Lung (tissue), 11 donors: ENCODE measurements at regions not wholly inside any gene's neighbourhood (a gene's known extent, or its start where the extent isn't known, plus 50 kb on each side); places are given as distances from the start of the nearest gene placed in this dataset.

Experiments used
- ATAC-seq: fragments of 200-7000 bp; cut with Tn5 transposase; one replicate; pipeline ENCODE4 v1.9.1; 2020; ENCODE audit warnings: moderate number of reproducible peaks; ENCODE audit not compliant: insufficient read depth, low FRiP score
- DNase-seq, 3 donors: peaks; one replicate each; pipeline ENCODE4 v3.0.0-alpha.2; 2013 to 2017
- H3K27ac ChIP-seq, 2 donors: one replicate each; pipeline ENCODE4 v1.5.1; 2013; ENCODE audit warnings: mild to moderate bottlenecking in 2 of 2, moderate library complexity in 2 of 2, control low read depth in 1 of 2, inconsistent platforms in 1 of 2, low read depth in 1 of 2, low read length in 1 of 2
- H3K27me3 ChIP-seq, 3 donors: one replicate each; pipeline ENCODE4 v1.5.1; 2013; ENCODE audit warnings: low read length in 2 of 3; ENCODE audit not compliant: control insufficient read depth in 3 of 3, insufficient read depth in 3 of 3
- H3K36me3 ChIP-seq, 4 donors: one replicate each; pipeline ENCODE4 v1.5.1; 2013; ENCODE audit warnings: low read length in 4 of 4, mild to moderate bottlenecking in 1 of 4, moderate library complexity in 1 of 4; ENCODE audit not compliant: control insufficient read depth in 4 of 4, insufficient read depth in 4 of 4
- H3K4me1 ChIP-seq, 5 donors: one replicate each; pipeline ENCODE4 v1.5.1; 2013; ENCODE audit warnings: low read length in 5 of 5, mild to moderate bottlenecking in 2 of 5, moderate library complexity in 1 of 5; ENCODE audit not compliant: control insufficient read depth in 5 of 5, insufficient read depth in 5 of 5
- H3K4me3 ChIP-seq: one replicate; pipeline ENCODE4 v1.5.1; 2013; ENCODE audit warnings: mild to moderate bottlenecking, control low read depth, moderate library complexity
- H3K9ac ChIP-seq, 2 donors: one replicate each; pipeline ENCODE4 v1.5.1; 2013; ENCODE audit warnings: low read length in 2 of 2, control low read depth in 1 of 2; ENCODE audit not compliant: insufficient read depth in 1 of 2
- H3K9me3 ChIP-seq, 4 donors: one replicate each; pipeline ENCODE4 v1.5.1; 2013; ENCODE audit warnings: low read length in 3 of 4, mild to moderate bottlenecking in 1 of 4, moderate library complexity in 1 of 4; ENCODE audit not compliant: control insufficient read depth in 4 of 4, insufficient read depth in 3 of 4
- WGBS, 2 donors: extraction: QIAGEN DNeasy Blood & Tissue Kit; methylation state at CpG; one replicate each; pipeline ENCODE4 v1.1.7; 2013; 5-methylcytosine and 5-hydroxymethylcytosine counted together
- TF ChIP-seq, protein P1 (sequence below): IDR thresholded peaks from 2 replicates; pipeline ENCODE4 v1.5.1; 2012; ENCODE audit warnings: mild to moderate bottlenecking; ENCODE audit errors: control extremely low read depth, extremely low read depth
- donor health status: control.
- donor health status: control.
- donor health status: Bipolar disorder and iron deficiency.
- donor health status: healthy.
- donor health status: DM: yes; HTN: yes; CAD: no.

DNA sequence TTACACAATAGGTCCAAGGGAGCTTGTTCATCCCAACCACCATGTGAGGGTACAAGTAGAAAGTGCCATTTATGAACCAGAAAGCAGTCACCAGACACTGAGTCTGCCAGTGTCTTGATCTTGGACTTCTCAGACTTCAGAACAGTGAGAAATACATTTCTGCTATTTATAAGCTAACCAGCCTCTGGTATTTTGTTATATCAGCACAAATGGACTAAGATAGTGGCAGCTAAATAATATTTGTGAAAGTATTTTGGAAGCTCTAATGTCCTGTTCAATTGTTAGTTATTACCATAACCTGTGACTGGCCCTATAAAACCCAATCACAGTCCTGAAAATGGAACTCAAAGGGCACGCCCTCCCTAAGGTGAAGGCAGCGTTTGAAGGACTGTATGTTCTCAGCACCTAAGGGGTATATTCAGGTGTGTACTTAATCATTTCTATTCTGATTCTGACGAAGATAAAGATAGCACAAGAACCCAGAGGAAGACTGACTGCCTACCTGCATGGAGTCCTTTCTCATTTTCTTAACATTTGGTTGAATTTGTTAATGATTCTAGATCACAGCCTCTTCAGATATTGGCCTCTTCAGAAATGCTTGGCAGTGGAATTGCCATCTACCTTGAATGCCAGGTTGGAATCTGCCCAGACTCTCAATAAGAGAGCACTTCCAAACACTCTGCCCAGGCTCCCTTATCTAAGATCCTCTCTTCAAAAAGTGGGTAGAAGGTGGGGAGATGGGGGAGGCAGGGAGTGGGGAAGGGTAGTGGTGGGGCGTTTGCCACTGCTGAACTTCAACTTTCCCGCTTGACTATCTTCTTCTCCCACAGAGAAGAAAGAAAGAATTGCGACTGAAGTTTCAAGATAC lies 104.0 kb upstream of the PPP2R5A start:
- H3K4me1 ChIP-seq, result peaks cover 0 to 10% (median 7%) of the 10 kb centered on the region in 5 donors
- no peaks in the 10 kb centered on the region for H3K27me3 ChIP-seq
- 73 to 91% methylated on average over 6 of the region's 6 CpGs for WGBS, 2 donors
- ATAC-seq (no peak), DNase-seq (peak; percentile 26 to 75 (median 37))
- H3K27ac ChIP-seq, result no peak overlapping the region
- TF ChIP-seq, protein P1, sequence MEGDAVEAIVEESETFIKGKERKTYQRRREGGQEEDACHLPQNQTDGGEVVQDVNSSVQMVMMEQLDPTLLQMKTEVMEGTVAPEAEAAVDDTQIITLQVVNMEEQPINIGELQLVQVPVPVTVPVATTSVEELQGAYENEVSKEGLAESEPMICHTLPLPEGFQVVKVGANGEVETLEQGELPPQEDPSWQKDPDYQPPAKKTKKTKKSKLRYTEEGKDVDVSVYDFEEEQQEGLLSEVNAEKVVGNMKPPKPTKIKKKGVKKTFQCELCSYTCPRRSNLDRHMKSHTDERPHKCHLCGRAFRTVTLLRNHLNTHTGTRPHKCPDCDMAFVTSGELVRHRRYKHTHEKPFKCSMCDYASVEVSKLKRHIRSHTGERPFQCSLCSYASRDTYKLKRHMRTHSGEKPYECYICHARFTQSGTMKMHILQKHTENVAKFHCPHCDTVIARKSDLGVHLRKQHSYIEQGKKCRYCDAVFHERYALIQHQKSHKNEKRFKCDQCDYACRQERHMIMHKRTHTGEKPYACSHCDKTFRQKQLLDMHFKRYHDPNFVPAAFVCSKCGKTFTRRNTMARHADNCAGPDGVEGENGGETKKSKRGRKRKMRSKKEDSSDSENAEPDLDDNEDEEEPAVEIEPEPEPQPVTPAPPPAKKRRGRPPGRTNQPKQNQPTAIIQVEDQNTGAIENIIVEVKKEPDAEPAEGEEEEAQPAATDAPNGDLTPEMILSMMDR, result no peak
- H3K9me3 ChIP-seq, result peaks cover 0 to 2% (median 0%) of the 10 kb centered on the region in 4 donors
- H3K4me3 ChIP-seq, result no peak overlapping the region
- H3K9ac ChIP-seq, result no peak overlapping the region
- no peaks in the 10 kb centered on the region for H3K36me3 ChIP-seq

DNA sequence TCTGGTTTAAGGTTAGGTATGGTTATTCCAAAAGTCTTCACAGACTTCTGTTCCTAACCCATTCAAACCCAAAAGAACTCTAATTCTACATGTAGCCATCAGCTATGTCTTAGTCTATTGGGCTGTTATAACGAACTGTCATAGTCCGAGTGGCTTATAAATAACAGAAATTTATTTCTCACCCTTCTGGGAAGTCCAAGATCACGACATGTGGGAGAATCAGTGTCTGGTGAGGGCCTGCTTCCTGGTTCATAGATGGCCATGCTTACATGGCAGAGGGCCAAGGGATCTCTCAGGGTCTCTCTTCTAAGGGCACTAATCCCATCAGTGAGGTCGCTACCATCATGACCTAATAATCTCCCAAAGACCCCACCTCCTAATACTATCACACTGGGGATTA lies 103.0 kb upstream of the PPP2R5A start:
- H3K27me3 ChIP-seq, result no peaks in the 10 kb centered on the region
- no peak overlapping the region for H3K27ac ChIP-seq
- peaks cover 0 to 2% (median 0%) of the 10 kb centered on the region in 4 donors for H3K9me3 ChIP-seq
- H3K4me3 ChIP-seq, result no peak overlapping the region
- no peak overlapping the region for H3K9ac ChIP-seq
- ATAC-seq, result no peak
- 93 to 96% methylated on average over 4 of the region's 4 CpGs for WGBS, 2 donors
- TF ChIP-seq, protein P1, result no peak
- peaks cover 0 to 10% (median 7%) of the 10 kb centered on the region in 5 donors for H3K4me1 ChIP-seq
- no peaks in the 10 kb centered on the region for H3K36me3 ChIP-seq
- no peak for DNase-seq

DNA sequence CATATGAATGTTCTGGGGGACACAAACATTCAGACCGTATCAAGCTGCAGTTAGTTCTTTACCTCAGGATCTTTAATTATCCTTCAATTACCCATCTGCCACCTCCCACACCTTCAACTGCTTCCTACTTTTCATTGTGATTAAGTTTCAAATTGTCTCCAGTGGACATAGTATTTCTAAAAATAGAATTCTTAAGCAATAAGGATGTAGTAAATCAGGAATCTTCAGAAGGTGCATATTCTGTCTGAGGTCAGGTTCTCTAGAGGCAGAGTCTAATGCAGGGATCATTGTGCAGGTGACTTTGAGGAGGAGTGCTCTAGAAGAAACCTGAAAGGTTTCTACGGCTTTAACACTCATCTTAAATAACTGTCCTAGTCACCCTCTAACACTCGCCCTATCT lies 102.6 kb upstream of the PPP2R5A start:
- peaks cover 0 to 10% (median 7%) of the 10 kb centered on the region in 5 donors for H3K4me1 ChIP-seq
- H3K4me3 ChIP-seq, result no peak overlapping the region
- H3K27me3 ChIP-seq, result no peaks in the 10 kb centered on the region
- no peak overlapping the region for H3K27ac ChIP-seq
- no peak for ATAC-seq
- 85 to 98% methylated on average over 3 of the region's 3 CpGs for WGBS, 2 donors
- DNase-seq, result no peak
- TF ChIP-seq, protein P1, result no peak
- peaks cover 0 to 2% (median 0%) of the 10 kb centered on the region in 4 donors for H3K9me3 ChIP-seq
- no peaks in the 10 kb centered on the region for H3K36me3 ChIP-seq
- no peak overlapping the region for H3K9ac ChIP-seq
